ENCODE measurements at regions not wholly inside any gene's neighbourhood (a gene's known extent, or its start where the extent isn't known, plus 50 kb on each side); places are given as distances from the start of the nearest gene placed in this dataset.

GRCh38 chr21:27126140-27126539, 159.3 kb upstream of the ADAMTS5 start:
- no peaks in the 10 kb centered on the region for H3K27me3 ChIP-seq (ENCODE audit: control insufficient read depth, insufficient read depth, low read length, poor library complexity, severe bottlenecking)
- H3K36me3 ChIP-seq (ENCODE audit: control insufficient read depth, insufficient read depth, low read length), result no peaks in the 10 kb centered on the region
- no peaks in the 10 kb centered on the region for H3K4me1 ChIP-seq (ENCODE audit: control insufficient read depth, insufficient read depth, low read length)
- no peaks in the 10 kb centered on the region for H3K9me3 Mint-ChIP-seq
- DNase-seq, result no peak
- no peak overlapping the region for H3K4me3 Mint-ChIP-seq
- no peak for TF ChIP-seq CTCF (conservative IDR thresholded peaks at IDR 0.05)
- no peaks in the 10 kb centered on the region for H3K36me3 Mint-ChIP-seq (ENCODE audit: low read depth)
- no peaks in the 10 kb centered on the region for H3K4me1 Mint-ChIP-seq
- no peak overlapping the region for H3K27ac Mint-ChIP-seq
- H3K9ac ChIP-seq (ENCODE audit: extremely low read depth, low read length, poor library complexity, severe bottlenecking), result no peak overlapping the region
- H3K27ac ChIP-seq (ENCODE audit: low read depth, low read length), result no peak overlapping the region
- H3K4me3 ChIP-seq (ENCODE audit: low read length), result no peak overlapping the region
- H3K27me3 Mint-ChIP-seq (ENCODE audit: insufficient read depth), result no peaks in the 10 kb centered on the region
- no peaks in the 10 kb centered on the region for H3K9me3 ChIP-seq (ENCODE audit: control insufficient read depth, low read length)
- WGBS, 2 experiments (ENCODE audit: insufficient coverage in 1 of 2, insufficient read length in 1 of 2), result 90 to 95% methylated on average over 3 to 4 of the region's 4 CpGs

DNA sequence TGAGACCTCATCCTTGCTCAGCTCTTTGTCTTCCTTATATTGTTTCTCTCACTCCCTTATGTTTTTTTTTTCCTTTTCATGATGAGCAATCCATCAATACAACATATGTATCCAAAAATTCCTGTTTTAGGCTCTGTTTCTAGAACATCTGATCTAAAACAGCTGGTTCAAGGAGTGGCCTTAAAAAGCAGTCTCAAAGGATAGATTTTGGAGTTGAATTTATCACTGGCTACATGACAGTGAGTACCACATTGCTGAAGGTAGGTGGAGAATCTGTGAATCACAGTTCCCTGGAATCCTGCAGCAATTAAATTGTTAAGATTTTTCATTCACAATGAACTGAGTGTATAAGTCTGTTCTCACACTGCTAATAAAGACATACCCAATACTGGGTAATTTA, 155.8 kb upstream of the ADAMTS5 start:
- Mint-ChIP-seq H3K9me3 (no peaks in the 10 kb centered on the region), H3K4me3 (no peak overlapping the region), H3K27me3 (ENCODE audit: insufficient read depth) (no peaks in the 10 kb centered on the region), H3K36me3 (ENCODE audit: low read depth) (no peaks in the 10 kb centered on the region), H3K27ac (no peak overlapping the region), H3K4me1 (peaks cover 4% of the 10 kb centered on the region)
- Histone ChIP-seq H3K4me3 (ENCODE audit: low read length) (no peak overlapping the region), H3K27ac (ENCODE audit: low read depth, low read length) (no peak overlapping the region), H3K9ac (ENCODE audit: extremely low read depth, low read length, poor library complexity, severe bottlenecking) (no peak overlapping the region), H3K27me3 (ENCODE audit: control insufficient read depth, insufficient read depth, low read length, poor library complexity, severe bottlenecking) (no peaks in the 10 kb centered on the region), H3K9me3 (ENCODE audit: control insufficient read depth, low read length) (no peaks in the 10 kb centered on the region), H3K4me1 (ENCODE audit: control insufficient read depth, insufficient read depth, low read length) (no peaks in the 10 kb centered on the region), H3K36me3 (ENCODE audit: control insufficient read depth, insufficient read depth, low read length) (no peaks in the 10 kb centered on the region)
- TF ChIP-seq CTCF (conservative IDR thresholded peaks at IDR 0.05), result no peak
- DNase-seq, result no peak

DNA sequence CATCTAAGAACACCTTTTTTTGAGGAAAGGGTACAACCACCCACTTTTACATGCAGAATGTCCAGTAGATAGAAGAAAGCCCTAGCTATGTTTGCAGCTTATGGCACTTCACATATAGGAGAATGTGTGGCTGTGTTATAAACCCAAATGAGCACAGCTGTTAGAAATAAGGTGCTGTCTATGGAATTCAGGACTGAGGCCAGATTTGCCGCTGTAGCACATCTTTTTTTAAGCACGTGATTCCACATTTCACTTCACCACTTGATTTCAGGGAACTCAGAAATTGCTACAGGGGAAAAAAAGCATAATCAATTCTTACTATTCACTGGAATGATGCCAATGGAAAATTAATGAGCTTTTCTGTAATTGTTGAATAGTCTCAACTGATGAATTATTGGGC, 147.2 kb upstream of the ADAMTS5 start:
- Histone ChIP-seq H3K36me3 (ENCODE audit: control insufficient read depth, insufficient read depth, low read length) (no peaks in the 10 kb centered on the region), H3K27ac (ENCODE audit: low read depth, low read length) (no peak overlapping the region), H3K4me1 (ENCODE audit: control insufficient read depth, insufficient read depth, low read length) (no peaks in the 10 kb centered on the region), H3K27me3 (ENCODE audit: control insufficient read depth, insufficient read depth, low read length, poor library complexity, severe bottlenecking) (no peaks in the 10 kb centered on the region), H3K4me3 (ENCODE audit: low read length) (no peak overlapping the region), H3K9me3 (ENCODE audit: control insufficient read depth, low read length) (no peaks in the 10 kb centered on the region), H3K9ac (ENCODE audit: extremely low read depth, low read length, poor library complexity, severe bottlenecking) (no peak overlapping the region)
- no peaks in the 10 kb centered on the region for H3K36me3 Mint-ChIP-seq (ENCODE audit: low read depth)
- peaks cover 3% of the 10 kb centered on the region for H3K9me3 Mint-ChIP-seq
- no peaks in the 10 kb centered on the region for H3K27me3 Mint-ChIP-seq (ENCODE audit: insufficient read depth)
- H3K27ac Mint-ChIP-seq, result no peak overlapping the region
- no peak for TF ChIP-seq CTCF (conservative IDR thresholded peaks at IDR 0.05)
- 100% methylated on average over 2 of the region's 2 CpGs; no CpG with 5 or more reads in 1 of the 2 experiments for WGBS, 2 experiments (ENCODE audit: insufficient coverage in 1 of 2, insufficient read length in 1 of 2)
- no peak overlapping the region for H3K4me3 Mint-ChIP-seq
- peaks cover 4% of the 10 kb centered on the region for H3K4me1 Mint-ChIP-seq
- DNase-seq, result no peak

Measured in endodermal cell (in vitro differentiated cells).